ENCODE measurements at regions not wholly inside any gene's neighbourhood (a gene's known extent, or its start where the extent isn't known, plus 50 kb on each side); places are given as distances from the start of the nearest gene placed in this dataset.

DNA sequence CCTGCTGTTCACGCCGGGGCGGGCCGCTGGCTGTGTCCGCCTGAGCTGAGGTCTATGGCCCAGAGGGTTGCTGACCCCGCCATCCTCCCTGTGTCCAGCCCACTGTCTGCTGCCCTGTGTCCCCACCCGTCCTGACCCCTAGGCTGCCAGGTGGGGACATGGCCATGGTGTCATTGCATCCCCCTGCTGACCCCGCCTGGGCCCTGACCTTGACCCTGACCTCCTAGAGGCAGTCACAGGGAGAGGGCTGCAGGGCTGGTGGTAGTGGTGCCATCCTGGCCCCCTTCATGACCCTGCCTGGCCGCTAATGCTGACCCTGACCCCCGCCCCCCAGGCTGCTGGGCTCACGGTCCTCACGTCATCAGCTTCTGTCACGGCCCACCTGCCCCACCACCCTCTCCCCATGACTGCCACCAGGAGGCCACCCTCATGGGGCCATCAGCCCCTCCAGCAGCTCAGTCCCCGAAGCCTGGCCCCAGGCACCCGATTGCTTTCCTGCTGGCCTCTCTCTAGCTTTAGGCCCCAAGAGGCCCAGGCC, 285.9 kb downstream of the BRD1 start:
- Mint-ChIP-seq H3K4me3 (no peak overlapping the region), H3K27ac (no peak overlapping the region), H3K4me1 (peaks cover 16% of the 10 kb centered on the region), H3K27me3 (ENCODE audit: insufficient read depth, low read depth, poor library complexity) (peaks cover 7% of the 10 kb centered on the region), H3K36me3 (ENCODE audit: low read depth) (no peaks in the 10 kb centered on the region), H3K9me3 (no peaks in the 10 kb centered on the region)
- Histone ChIP-seq H3F3A (replicated peaks; ENCODE audit: low read depth) (no peaks in the 10 kb centered on the region), H3K4me2 (no peak overlapping the region), H3K4me1 (ENCODE audit: insufficient read depth) (no peaks in the 10 kb centered on the region), H3K27ac (ENCODE audit: low read depth) (no peak overlapping the region), H3K79me2 (replicated peaks; ENCODE audit: insufficient read depth) (no peaks in the 10 kb centered on the region), H3K4me3 (no peak overlapping the region), H4K20me1 (replicated peaks; ENCODE audit: insufficient read depth) (no peaks in the 10 kb centered on the region), H2AFZ (no peak overlapping the region), H3K27me3 (ENCODE audit: insufficient read depth) (no peaks in the 10 kb centered on the region), H3K9me2 (ENCODE audit: insufficient read depth) (no peaks in the 10 kb centered on the region), H3K36me3 (ENCODE audit: insufficient read depth) (no peaks in the 10 kb centered on the region; the same call in 1 of the 2 replicates)
- no peak for DNase-seq (ENCODE audit: low spot score)
- TF ChIP-seq, protein P1, sequence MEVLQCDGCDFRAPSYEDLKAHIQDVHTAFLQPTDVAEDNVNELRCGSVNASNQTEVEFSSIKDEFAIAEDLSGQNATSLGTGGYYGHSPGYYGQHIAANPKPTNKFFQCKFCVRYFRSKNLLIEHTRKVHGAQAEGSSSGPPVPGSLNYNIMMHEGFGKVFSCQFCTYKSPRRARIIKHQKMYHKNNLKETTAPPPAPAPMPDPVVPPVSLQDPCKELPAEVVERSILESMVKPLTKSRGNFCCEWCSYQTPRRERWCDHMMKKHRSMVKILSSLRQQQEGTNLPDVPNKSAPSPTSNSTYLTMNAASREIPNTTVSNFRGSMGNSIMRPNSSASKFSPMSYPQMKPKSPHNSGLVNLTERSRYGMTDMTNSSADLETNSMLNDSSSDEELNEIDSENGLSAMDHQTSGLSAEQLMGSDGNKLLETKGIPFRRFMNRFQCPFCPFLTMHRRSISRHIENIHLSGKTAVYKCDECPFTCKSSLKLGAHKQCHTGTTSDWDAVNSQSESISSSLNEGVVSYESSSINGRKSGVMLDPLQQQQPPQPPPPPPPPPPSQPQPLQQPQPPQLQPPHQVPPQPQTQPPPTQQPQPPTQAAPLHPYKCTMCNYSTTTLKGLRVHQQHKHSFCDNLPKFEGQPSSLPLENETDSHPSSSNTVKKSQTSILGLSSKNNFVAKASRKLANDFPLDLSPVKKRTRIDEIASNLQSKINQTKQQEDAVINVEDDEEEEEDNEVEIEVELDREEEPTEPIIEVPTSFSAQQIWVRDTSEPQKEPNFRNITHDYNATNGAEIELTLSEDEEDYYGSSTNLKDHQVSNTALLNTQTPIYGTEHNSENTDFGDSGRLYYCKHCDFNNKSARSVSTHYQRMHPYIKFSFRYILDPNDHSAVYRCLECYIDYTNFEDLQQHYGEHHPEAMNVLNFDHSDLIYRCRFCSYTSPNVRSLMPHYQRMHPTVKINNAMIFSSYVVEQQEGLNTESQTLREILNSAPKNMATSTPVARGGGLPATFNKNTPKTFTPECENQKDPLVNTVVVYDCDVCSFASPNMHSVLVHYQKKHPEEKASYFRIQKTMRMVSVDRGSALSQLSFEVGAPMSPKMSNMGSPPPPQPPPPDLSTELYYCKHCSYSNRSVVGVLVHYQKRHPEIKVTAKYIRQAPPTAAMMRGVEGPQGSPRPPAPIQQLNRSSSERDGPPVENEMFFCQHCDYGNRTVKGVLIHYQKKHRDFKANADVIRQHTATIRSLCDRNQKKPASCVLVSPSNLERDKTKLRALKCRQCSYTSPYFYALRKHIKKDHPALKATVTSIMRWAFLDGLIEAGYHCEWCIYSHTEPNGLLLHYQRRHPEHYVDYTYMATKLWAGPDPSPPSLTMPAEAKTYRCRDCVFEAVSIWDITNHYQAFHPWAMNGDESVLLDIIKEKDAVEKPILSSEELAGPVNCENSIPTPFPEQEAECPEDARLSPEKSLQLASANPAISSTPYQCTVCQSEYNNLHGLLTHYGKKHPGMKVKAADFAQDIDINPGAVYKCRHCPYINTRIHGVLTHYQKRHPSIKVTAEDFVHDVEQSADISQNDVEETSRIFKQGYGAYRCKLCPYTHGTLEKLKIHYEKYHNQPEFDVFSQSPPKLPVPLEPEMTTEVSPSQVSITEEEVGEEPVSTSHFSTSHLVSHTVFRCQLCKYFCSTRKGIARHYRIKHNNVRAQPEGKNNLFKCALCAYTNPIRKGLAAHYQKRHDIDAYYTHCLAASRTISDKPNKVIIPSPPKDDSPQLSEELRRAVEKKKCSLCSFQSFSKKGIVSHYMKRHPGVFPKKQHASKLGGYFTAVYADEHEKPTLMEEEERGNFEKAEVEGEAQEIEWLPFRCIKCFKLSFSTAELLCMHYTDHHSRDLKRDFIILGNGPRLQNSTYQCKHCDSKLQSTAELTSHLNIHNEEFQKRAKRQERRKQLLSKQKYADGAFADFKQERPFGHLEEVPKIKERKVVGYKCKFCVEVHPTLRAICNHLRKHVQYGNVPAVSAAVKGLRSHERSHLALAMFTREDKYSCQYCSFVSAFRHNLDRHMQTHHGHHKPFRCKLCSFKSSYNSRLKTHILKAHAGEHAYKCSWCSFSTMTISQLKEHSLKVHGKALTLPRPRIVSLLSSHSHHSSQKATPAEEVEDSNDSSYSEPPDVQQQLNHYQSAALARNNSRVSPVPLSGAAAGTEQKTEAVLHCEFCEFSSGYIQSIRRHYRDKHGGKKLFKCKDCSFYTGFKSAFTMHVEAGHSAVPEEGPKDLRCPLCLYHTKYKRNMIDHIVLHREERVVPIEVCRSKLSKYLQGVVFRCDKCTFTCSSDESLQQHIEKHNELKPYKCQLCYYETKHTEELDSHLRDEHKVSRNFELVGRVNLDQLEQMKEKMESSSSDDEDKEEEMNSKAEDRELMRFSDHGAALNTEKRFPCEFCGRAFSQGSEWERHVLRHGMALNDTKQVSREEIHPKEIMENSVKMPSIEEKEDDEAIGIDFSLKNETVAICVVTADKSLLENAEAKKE (CRISPR knock-in tag; IDR thresholded peaks at IDR 0.05): no peak
- TF ChIP-seq JUNB (IDR thresholded peaks at IDR 0.05; ENCODE audit: unreplicated experiment): no peak
- TF ChIP-seq STAT1 (IDR thresholded peaks at IDR 0.05; ENCODE audit: unreplicated experiment): no peak
- no peak for TF ChIP-seq CREB1 (CRISPR knock-in tag; IDR thresholded peaks at IDR 0.05; ENCODE audit: low read depth)
- TF ChIP-seq, protein P2, sequence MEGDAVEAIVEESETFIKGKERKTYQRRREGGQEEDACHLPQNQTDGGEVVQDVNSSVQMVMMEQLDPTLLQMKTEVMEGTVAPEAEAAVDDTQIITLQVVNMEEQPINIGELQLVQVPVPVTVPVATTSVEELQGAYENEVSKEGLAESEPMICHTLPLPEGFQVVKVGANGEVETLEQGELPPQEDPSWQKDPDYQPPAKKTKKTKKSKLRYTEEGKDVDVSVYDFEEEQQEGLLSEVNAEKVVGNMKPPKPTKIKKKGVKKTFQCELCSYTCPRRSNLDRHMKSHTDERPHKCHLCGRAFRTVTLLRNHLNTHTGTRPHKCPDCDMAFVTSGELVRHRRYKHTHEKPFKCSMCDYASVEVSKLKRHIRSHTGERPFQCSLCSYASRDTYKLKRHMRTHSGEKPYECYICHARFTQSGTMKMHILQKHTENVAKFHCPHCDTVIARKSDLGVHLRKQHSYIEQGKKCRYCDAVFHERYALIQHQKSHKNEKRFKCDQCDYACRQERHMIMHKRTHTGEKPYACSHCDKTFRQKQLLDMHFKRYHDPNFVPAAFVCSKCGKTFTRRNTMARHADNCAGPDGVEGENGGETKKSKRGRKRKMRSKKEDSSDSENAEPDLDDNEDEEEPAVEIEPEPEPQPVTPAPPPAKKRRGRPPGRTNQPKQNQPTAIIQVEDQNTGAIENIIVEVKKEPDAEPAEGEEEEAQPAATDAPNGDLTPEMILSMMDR (conservative IDR thresholded peaks at IDR 0.05; ENCODE audit: low read depth in 2 of 2): no peak
- no peak for TF ChIP-seq POLR2AphosphoS5 (IDR thresholded peaks at IDR 0.05; ENCODE audit: low read depth)
- TF ChIP-seq NANOG (IDR thresholded peaks at IDR 0.05; ENCODE audit: borderline replicate concordance): no peak
- no peak for TF ChIP-seq ZNF331 (CRISPR knock-in tag; IDR thresholded peaks at IDR 0.05; ENCODE audit: low read depth)
- TF ChIP-seq EZH2 (IDR thresholded peaks at IDR 0.05; ENCODE audit: low read depth, unreplicated experiment): no peak
- TF ChIP-seq, protein P3, sequence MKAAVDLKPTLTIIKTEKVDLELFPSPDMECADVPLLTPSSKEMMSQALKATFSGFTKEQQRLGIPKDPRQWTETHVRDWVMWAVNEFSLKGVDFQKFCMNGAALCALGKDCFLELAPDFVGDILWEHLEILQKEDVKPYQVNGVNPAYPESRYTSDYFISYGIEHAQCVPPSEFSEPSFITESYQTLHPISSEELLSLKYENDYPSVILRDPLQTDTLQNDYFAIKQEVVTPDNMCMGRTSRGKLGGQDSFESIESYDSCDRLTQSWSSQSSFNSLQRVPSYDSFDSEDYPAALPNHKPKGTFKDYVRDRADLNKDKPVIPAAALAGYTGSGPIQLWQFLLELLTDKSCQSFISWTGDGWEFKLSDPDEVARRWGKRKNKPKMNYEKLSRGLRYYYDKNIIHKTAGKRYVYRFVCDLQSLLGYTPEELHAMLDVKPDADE (IDR thresholded peaks at IDR 0.05): no peak
- TF ChIP-seq, protein P4, sequence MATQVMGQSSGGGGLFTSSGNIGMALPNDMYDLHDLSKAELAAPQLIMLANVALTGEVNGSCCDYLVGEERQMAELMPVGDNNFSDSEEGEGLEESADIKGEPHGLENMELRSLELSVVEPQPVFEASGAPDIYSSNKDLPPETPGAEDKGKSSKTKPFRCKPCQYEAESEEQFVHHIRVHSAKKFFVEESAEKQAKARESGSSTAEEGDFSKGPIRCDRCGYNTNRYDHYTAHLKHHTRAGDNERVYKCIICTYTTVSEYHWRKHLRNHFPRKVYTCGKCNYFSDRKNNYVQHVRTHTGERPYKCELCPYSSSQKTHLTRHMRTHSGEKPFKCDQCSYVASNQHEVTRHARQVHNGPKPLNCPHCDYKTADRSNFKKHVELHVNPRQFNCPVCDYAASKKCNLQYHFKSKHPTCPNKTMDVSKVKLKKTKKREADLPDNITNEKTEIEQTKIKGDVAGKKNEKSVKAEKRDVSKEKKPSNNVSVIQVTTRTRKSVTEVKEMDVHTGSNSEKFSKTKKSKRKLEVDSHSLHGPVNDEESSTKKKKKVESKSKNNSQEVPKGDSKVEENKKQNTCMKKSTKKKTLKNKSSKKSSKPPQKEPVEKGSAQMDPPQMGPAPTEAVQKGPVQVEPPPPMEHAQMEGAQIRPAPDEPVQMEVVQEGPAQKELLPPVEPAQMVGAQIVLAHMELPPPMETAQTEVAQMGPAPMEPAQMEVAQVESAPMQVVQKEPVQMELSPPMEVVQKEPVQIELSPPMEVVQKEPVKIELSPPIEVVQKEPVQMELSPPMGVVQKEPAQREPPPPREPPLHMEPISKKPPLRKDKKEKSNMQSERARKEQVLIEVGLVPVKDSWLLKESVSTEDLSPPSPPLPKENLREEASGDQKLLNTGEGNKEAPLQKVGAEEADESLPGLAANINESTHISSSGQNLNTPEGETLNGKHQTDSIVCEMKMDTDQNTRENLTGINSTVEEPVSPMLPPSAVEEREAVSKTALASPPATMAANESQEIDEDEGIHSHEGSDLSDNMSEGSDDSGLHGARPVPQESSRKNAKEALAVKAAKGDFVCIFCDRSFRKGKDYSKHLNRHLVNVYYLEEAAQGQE (IDR thresholded peaks at IDR 0.05; ENCODE audit: unreplicated experiment): no peak
- no peak for TF ChIP-seq ZNF114 (CRISPR knock-in tag; IDR thresholded peaks at IDR 0.05)
- TF ChIP-seq EZH2phosphoT487 (IDR thresholded peaks at IDR 0.05; ENCODE audit: unreplicated experiment): no peak
- ATAC-seq: no peak

All from GM23338 (cell line).